ENCODE measurements at regions not wholly inside any gene's neighbourhood (a gene's known extent, or its start where the extent isn't known, plus 50 kb on each side); places are given as distances from the start of the nearest gene placed in this dataset.

GRCh38 chr14:86882818-86883217 lies 1110.2 kb downstream of the GALC start:
- ChIA-PET POLR2A (ENCODE audit: low non-redundant PET) (no interaction called here), CTCF (no interaction called here)
- DNase-seq (ENCODE audit: low spot score): no peak
- no peaks in the 10 kb centered on the region for H3K36me3 ChIP-seq (ENCODE audit: insufficient read depth, low read length, poor library complexity, severe bottlenecking)
- TF ChIP-seq CTCF (conservative IDR thresholded peaks at IDR 0.05; ENCODE audit: low read depth, low read length) (no peak), EZH2 (IDR thresholded peaks at IDR 0.05; ENCODE audit: borderline replicate concordance, low read depth, low read length, poor library complexity, severe bottlenecking) (no peak)
- H3K4me1 ChIP-seq (ENCODE audit: insufficient read depth, low read length, poor library complexity, severe bottlenecking): no peaks in the 10 kb centered on the region
- BruUV-seq (replicated peaks): no TSS peak
- no peak overlapping the region for H3K4me3 ChIP-seq (ENCODE audit: low read depth, low read length, poor library complexity, severe bottlenecking)
- no peaks in the 10 kb centered on the region for H3K27me3 ChIP-seq (replicated peaks; ENCODE audit: insufficient read depth, low read depth, low read length, poor library complexity)
- H3K27ac ChIP-seq (ENCODE audit: low read depth, low read length, poor library complexity, severe bottlenecking): no peak overlapping the region
- no peaks in the 10 kb centered on the region for H3K9me3 ChIP-seq (ENCODE audit: low read depth, low read length, poor library complexity, severe bottlenecking)
- intact Hi-C loops (cut with micrococcal nuclease; ENCODE audit: unreplicated experiment): no loop called here

GRCh38 chr14:86865934-86866333 lies 1127.0 kb downstream of the GALC start:
- ChIA-PET CTCF (no interaction called here), POLR2A (ENCODE audit: low non-redundant PET) (no interaction called here)
- intact Hi-C loops (cut with micrococcal nuclease; ENCODE audit: unreplicated experiment): no loop called here

DNA sequence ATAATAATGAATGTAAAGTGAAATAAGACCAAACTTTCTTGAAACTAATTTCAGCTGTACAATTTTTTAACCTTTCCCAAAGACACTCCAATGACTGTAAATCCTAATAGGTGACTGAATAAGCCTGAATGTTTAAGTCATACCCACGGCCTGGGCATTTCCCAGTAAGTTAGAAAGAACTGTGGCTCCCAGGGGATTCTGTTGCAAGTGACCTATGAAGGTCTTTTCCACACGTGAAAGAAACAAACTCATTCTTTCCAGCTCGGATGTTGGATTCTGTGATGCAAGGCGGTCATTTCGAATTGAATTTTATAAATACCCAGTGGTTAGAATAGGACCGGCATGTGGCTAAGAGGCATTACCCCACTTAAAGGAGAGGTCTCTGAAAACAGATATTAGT lies 1134.4 kb downstream of the GALC start:
- no peak for DNase-seq (ENCODE audit: low spot score)
- Histone ChIP-seq H3K9me3 (ENCODE audit: low read depth, low read length, poor library complexity, severe bottlenecking) (no peaks in the 10 kb centered on the region), H3K27me3 (replicated peaks; ENCODE audit: insufficient read depth, low read depth, low read length, poor library complexity) (no peaks in the 10 kb centered on the region), H3K4me1 (ENCODE audit: insufficient read depth, low read length, poor library complexity, severe bottlenecking) (no peaks in the 10 kb centered on the region), H3K36me3 (ENCODE audit: insufficient read depth, low read length, poor library complexity, severe bottlenecking) (no peaks in the 10 kb centered on the region), H3K4me3 (ENCODE audit: low read depth, low read length, poor library complexity, severe bottlenecking) (no peak overlapping the region), H3K27ac (ENCODE audit: low read depth, low read length, poor library complexity, severe bottlenecking) (peak overlapping the region; percentile 5)
- POLR2A ChIA-PET (ENCODE audit: low non-redundant PET): no interaction called here
- BruUV-seq (replicated peaks): no TSS peak
- intact Hi-C loops (cut with micrococcal nuclease; ENCODE audit: unreplicated experiment): no loop called here
- CTCF ChIA-PET: no interaction called here
- TF ChIP-seq EZH2 (IDR thresholded peaks at IDR 0.05; ENCODE audit: borderline replicate concordance, low read depth, low read length, poor library complexity, severe bottlenecking) (no peak), CTCF (conservative IDR thresholded peaks at IDR 0.05; ENCODE audit: low read depth, low read length) (no peak)

More at GRCh38 chr14:86865934-86866333, 1127.0 kb downstream of the GALC start:
- TF ChIP-seq CTCF (conservative IDR thresholded peaks at IDR 0.05; ENCODE audit: low read depth, low read length) (peak; percentile 26; the same call in 1 of the 2 replicates), EZH2 (IDR thresholded peaks at IDR 0.05; ENCODE audit: borderline replicate concordance, low read depth, low read length, poor library complexity, severe bottlenecking) (no peak)
- no peak overlapping the region for H3K27ac ChIP-seq (ENCODE audit: low read depth, low read length, poor library complexity, severe bottlenecking)
- no peak overlapping the region for H3K4me3 ChIP-seq (ENCODE audit: low read depth, low read length, poor library complexity, severe bottlenecking)
- peak; percentile 39 for DNase-seq (ENCODE audit: low spot score)
- H3K36me3 ChIP-seq (ENCODE audit: insufficient read depth, low read length, poor library complexity, severe bottlenecking): no peaks in the 10 kb centered on the region
- H3K4me1 ChIP-seq (ENCODE audit: insufficient read depth, low read length, poor library complexity, severe bottlenecking): no peaks in the 10 kb centered on the region
- H3K27me3 ChIP-seq (replicated peaks; ENCODE audit: insufficient read depth, low read depth, low read length, poor library complexity): no peaks in the 10 kb centered on the region
- no peaks in the 10 kb centered on the region for H3K9me3 ChIP-seq (ENCODE audit: low read depth, low read length, poor library complexity, severe bottlenecking)
- BruUV-seq (replicated peaks): no TSS peak
